ENCODE measurements at regions not wholly inside any gene's neighbourhood (a gene's known extent, or its start where the extent isn't known, plus 50 kb on each side); places are given as distances from the start of the nearest gene placed in this dataset.

- ATAC-seq (no peak), DNase-seq (no peak)
- Histone ChIP-seq H3K36me3 (no peaks in the 10 kb centered on the region), H3K4me3 (no peak overlapping the region), H3K4me1 (no peaks in the 10 kb centered on the region), H3K27me3 (ENCODE audit: low read depth) (no peaks in the 10 kb centered on the region), H3K9me3 (no peaks in the 10 kb centered on the region), H3K27ac (no peak overlapping the region)
- intact Hi-C loops (cut with DNase I) = no loop called here
- TF ChIP-seq, protein P1, sequence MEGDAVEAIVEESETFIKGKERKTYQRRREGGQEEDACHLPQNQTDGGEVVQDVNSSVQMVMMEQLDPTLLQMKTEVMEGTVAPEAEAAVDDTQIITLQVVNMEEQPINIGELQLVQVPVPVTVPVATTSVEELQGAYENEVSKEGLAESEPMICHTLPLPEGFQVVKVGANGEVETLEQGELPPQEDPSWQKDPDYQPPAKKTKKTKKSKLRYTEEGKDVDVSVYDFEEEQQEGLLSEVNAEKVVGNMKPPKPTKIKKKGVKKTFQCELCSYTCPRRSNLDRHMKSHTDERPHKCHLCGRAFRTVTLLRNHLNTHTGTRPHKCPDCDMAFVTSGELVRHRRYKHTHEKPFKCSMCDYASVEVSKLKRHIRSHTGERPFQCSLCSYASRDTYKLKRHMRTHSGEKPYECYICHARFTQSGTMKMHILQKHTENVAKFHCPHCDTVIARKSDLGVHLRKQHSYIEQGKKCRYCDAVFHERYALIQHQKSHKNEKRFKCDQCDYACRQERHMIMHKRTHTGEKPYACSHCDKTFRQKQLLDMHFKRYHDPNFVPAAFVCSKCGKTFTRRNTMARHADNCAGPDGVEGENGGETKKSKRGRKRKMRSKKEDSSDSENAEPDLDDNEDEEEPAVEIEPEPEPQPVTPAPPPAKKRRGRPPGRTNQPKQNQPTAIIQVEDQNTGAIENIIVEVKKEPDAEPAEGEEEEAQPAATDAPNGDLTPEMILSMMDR (IDR thresholded peaks at IDR 0.05) = no peak
Measured at GRCh38 chr3:181330821-181331563, 341.5 kb upstream of the DNAJC19 start.

DNA sequence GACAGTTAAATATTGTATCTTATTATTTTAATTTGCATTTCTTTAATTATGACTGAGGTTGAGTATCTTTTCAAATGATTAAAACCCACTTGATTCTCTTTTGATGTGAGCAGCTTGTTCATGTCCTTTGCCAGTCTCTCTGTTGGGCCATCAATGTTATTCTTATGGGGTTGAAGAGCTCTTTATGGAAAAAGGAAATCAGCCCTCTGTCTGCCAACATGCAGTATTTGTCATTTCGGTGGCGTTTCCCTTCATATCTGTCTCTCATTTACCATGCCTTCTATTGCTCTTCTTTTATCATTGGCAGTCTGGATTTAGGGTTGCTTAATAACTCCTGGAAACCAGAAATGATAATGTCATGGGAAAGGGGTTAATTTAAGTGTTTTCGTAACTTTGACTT is 340.7 kb upstream of the DNAJC19 start:
- H3K36me3 ChIP-seq = no peaks in the 10 kb centered on the region
- no peaks in the 10 kb centered on the region for H3K9me3 ChIP-seq
- no peaks in the 10 kb centered on the region for H3K27me3 ChIP-seq (ENCODE audit: low read depth)
- no peak overlapping the region for H3K27ac ChIP-seq
- no peak overlapping the region for H3K4me3 ChIP-seq
- TF ChIP-seq, protein P1 (IDR thresholded peaks at IDR 0.05) = no peak
- intact Hi-C loops (cut with DNase I) = no loop called here
- H3K4me1 ChIP-seq = no peaks in the 10 kb centered on the region
- no peak for DNase-seq
- no peak for ATAC-seq

- ATAC-seq = no peak
- H3K4me3 ChIP-seq = no peak overlapping the region
- H3K9me3 ChIP-seq = no peaks in the 10 kb centered on the region
- no peaks in the 10 kb centered on the region for H3K4me1 ChIP-seq
- intact Hi-C loops (cut with DNase I) = no loop called here
- H3K27me3 ChIP-seq (ENCODE audit: low read depth) = no peaks in the 10 kb centered on the region
- H3K27ac ChIP-seq = no peak overlapping the region
- DNase-seq = no peak
- TF ChIP-seq, protein P1 (IDR thresholded peaks at IDR 0.05) = no peak
- no peaks in the 10 kb centered on the region for H3K36me3 ChIP-seq
Measured at GRCh38 chr3:181329024-181329423, 339.5 kb upstream of the DNAJC19 start.

GRCh38 chr3:181328346-181328745 is 338.8 kb upstream of the DNAJC19 start:
- TF ChIP-seq, protein P1 (IDR thresholded peaks at IDR 0.05) = no peak
- Histone ChIP-seq H3K4me3 (no peak overlapping the region), H3K9me3 (no peaks in the 10 kb centered on the region), H3K27me3 (ENCODE audit: low read depth) (no peaks in the 10 kb centered on the region), H3K27ac (no peak overlapping the region), H3K4me1 (no peaks in the 10 kb centered on the region), H3K36me3 (no peaks in the 10 kb centered on the region)
- intact Hi-C loops (cut with DNase I) = no loop called here
- ATAC-seq (no peak), DNase-seq (no peak)

GRCh38 chr3:181327349-181327748 is 337.8 kb upstream of the DNAJC19 start:
- Histone ChIP-seq H3K4me3 (no peak overlapping the region), H3K4me1 (no peaks in the 10 kb centered on the region), H3K27me3 (ENCODE audit: low read depth) (no peaks in the 10 kb centered on the region), H3K27ac (no peak overlapping the region), H3K36me3 (no peaks in the 10 kb centered on the region), H3K9me3 (no peaks in the 10 kb centered on the region)
- TF ChIP-seq, protein P1 (IDR thresholded peaks at IDR 0.05) = no peak
- DNase-seq = no peak
- no peak for ATAC-seq
- intact Hi-C loops (cut with DNase I) = no loop called here
